Endothelial cell of umbilical vein (primary cell): ENCODE measurements at regions not wholly inside any gene's neighbourhood (a gene's known extent, or its start where the extent isn't known, plus 50 kb on each side); places are given as distances from the start of the nearest gene placed in this dataset.

Source experiments
- BruUV-seq: library from RNA; stranded (reverse); fragments of 400-500 nt; replicated peaks from 2 replicates; lab custom pipeline; 2021; lab: Mats Ljungman, UMichigan
- CTCF ChIA-PET: fragments of 300-600, 350-600 bp; sonication (Branson Sonifier 250); formaldehyde crosslinking; loops from one replicate; lab custom pipeline; 2021; ENCODE audit warnings: antibody characterized with exemption, inconsistent platforms; lab: Charles Lee
- POLR2A ChIA-PET: fragments of 300-600, 350-600 bp; sonication (Branson Sonifier 250); formaldehyde crosslinking; loops from one replicate; lab custom pipeline; 2021; ENCODE audit warnings: antibody characterized with exemption, inconsistent platforms; lab: Charles Lee
- DNase-seq: peaks from one replicate; pipeline ENCODE4 v3.0.0-alpha.2; 2011; ENCODE audit warnings: low read depth, low spot score
- FAIRE-seq: peaks from 2 replicates; lab custom pipeline; 2011; peaks lifted over from hg19 to GRCh38; lab: Jason Lieb, UNC
- H2AFZ ChIP-seq: 2 replicates; pipeline ENCODE4 v1.6.0; 2012; ENCODE audit warnings: low read depth, low read length, control low read depth, inconsistent platforms
- H3K27ac ChIP-seq: 2 replicates; pipeline ENCODE4 v1.5.1; 2011; ENCODE audit warnings: low read depth, mild to moderate bottlenecking, control low read depth, low read length, moderate library complexity; ENCODE audit not compliant: insufficient read depth
- H3K27me3 ChIP-seq, 2 experiments: 2 replicates each; pipeline versions ENCODE4 v1.6.0 to v1.6.1; 2011; ENCODE audit warnings: low read length in 2 of 2, mixed read lengths in 1 of 2; ENCODE audit not compliant: control insufficient read depth in 2 of 2, insufficient read depth in 2 of 2
- H3K36me3 ChIP-seq, 2 experiments: 2 replicates in 1 of 2; 3 replicates in 1 of 2; pipeline ENCODE4 v1.5.1; 2011; ENCODE audit warnings: low read length in 2 of 2, mild to moderate bottlenecking in 1 of 2, moderate library complexity in 1 of 2; ENCODE audit not compliant: control insufficient read depth in 2 of 2, insufficient read depth in 2 of 2; ENCODE audit errors: extremely low read depth in 1 of 2
- H3K4me1 ChIP-seq: 3 replicates; pipeline ENCODE4 v1.5.1; 2011; ENCODE audit warnings: mild to moderate bottlenecking, low read length; ENCODE audit not compliant: control insufficient read depth, insufficient read depth; ENCODE audit errors: extremely low read depth
- H3K4me2 ChIP-seq: 2 replicates; pipeline ENCODE4 v1.6.1; 2011; ENCODE audit warnings: low read length, control low read depth, mixed read lengths; ENCODE audit not compliant: insufficient read depth
- H3K4me3 ChIP-seq, 3 experiments: fragments of 200-600 bp in 1 of 3; sonication (generic), shearing (Covaris generic) in 1 of 3; replicated peaks in 1 of 3; 2 replicates each; pipeline ENCODE4 v1.5.1; 2011 to 2016; ENCODE audit warnings: control low read depth in 3 of 3, low read length in 3 of 3, mild to moderate bottlenecking in 2 of 3, inconsistent platforms in 1 of 3, low read depth in 1 of 3, moderate library complexity in 1 of 3; ENCODE audit not compliant: insufficient read depth in 1 of 3
- H3K79me2 ChIP-seq: 2 replicates; pipeline ENCODE4 v1.6.0; 2012; ENCODE audit warnings: low read length, inconsistent platforms; ENCODE audit not compliant: control insufficient read depth, insufficient read depth
- H3K9ac ChIP-seq: replicated peaks from 2 replicates; pipeline ENCODE3; 2011; ENCODE audit warnings: low read length, control low read depth; ENCODE audit not compliant: insufficient read depth; ENCODE audit errors: extremely low read depth
- H3K9me1 ChIP-seq: replicated peaks from 3 replicates; pipeline ENCODE4 v1.6.0; 2011; ENCODE audit warnings: mild to moderate bottlenecking, low read length; ENCODE audit not compliant: control insufficient read depth, insufficient read depth; ENCODE audit errors: extremely low read depth
- H3K9me3 ChIP-seq: replicated peaks from 2 replicates; pipeline ENCODE4 v1.5.1; 2012; ENCODE audit warnings: low read length, inconsistent platforms; ENCODE audit not compliant: control insufficient read depth, insufficient read depth
- H4K20me1 ChIP-seq: replicated peaks from 2 replicates; pipeline ENCODE3; 2011; ENCODE audit warnings: mild to moderate bottlenecking, low read length; ENCODE audit not compliant: control insufficient read depth, insufficient read depth; ENCODE audit errors: extremely low read depth
- CTCF ChIP-seq, 2 donors: IDR thresholded peaks; 1 replicate in 1 of 2; 2 replicates in 1 of 2; pipeline ENCODE4 v1.5.1; 2011; ENCODE audit warnings: low read length in 2 of 2, mild to moderate bottlenecking in 2 of 2, moderate library complexity in 2 of 2, control low read depth in 1 of 2, inconsistent platforms in 1 of 2, low read depth in 1 of 2; ENCODE audit not compliant: insufficient read depth in 1 of 2; ENCODE audit errors: extremely low read depth in 1 of 2
- EZH2 ChIP-seq: IDR thresholded peaks from 2 replicates; pipeline ENCODE4 v1.6.1; 2012; ENCODE audit warnings: borderline replicate concordance, low read depth, mild to moderate bottlenecking, moderate library complexity, low read length, inconsistent platforms; ENCODE audit not compliant: severe bottlenecking
- FOS ChIP-seq: IDR thresholded peaks from 2 replicates; pipeline ENCODE4 v1.6.1; 2011; ENCODE audit warnings: mild to moderate bottlenecking, low read length, moderate library complexity, borderline replicate concordance; ENCODE audit not compliant: insufficient read depth
- GATA2 ChIP-seq: IDR thresholded peaks from 2 replicates; pipeline ENCODE4 v1.7.0; 2011; ENCODE audit warnings: low read depth, mild to moderate bottlenecking, moderate library complexity, mixed read lengths, low read length; ENCODE audit not compliant: insufficient read length, insufficient read depth
- JUN ChIP-seq: IDR thresholded peaks from 2 replicates; pipeline ENCODE4 v1.6.1; 2011; ENCODE audit warnings: borderline replicate concordance, low read depth; ENCODE audit not compliant: insufficient read length, insufficient read depth
- MYC ChIP-seq: IDR thresholded peaks from one replicate; pipeline ENCODE4 v1.6.1; 2011; ENCODE audit warnings: mild to moderate bottlenecking, low read depth, low read length
- POLR2A ChIP-seq: IDR thresholded peaks from 2 replicates; pipeline ENCODE4 v1.6.1; 2012; ENCODE audit warnings: low read depth, mild to moderate bottlenecking, control low read depth, low read length
- POLR2AphosphoS5 ChIP-seq: IDR thresholded peaks from 2 replicates; pipeline ENCODE4 v1.6.1; 2012; ENCODE audit warnings: low read depth, mild to moderate bottlenecking, control low read depth, low read length, moderate library complexity; ENCODE audit not compliant: insufficient read depth
- dilution Hi-C: fragments of 300-500 bp; cut with MboI; formaldehyde crosslinking; loops from one replicate; pipeline ENCODE4 v1.15.0; 2019; ENCODE audit warnings: low sequenced_read_pairs; ENCODE audit not compliant: extremely low pct_ligation_motif_present
- intact Hi-C: fragments of 100-400 bp; cut with micrococcal nuclease; formaldehyde crosslinking; loops from one replicate; pipeline ENCODE4 v1.10.0; 2022
- TF ChIP-seq, protein P1 (sequence below): IDR thresholded peaks from 2 replicates; pipeline ENCODE4 v1.6.1; 2011; ENCODE audit not compliant: insufficient read depth, insufficient read length

GRCh38 chr6:157763904-157764177, 59.2 kb upstream of the SNX9 start:
- CTCF ChIA-PET, result interaction anchor here (0.9 to 10.6 kb wide), 6 partner anchors 8 to 449 kb away, joined by 3 to 235 read pairs (median 4); no protein-coding TSS in a partner anchor
- TF ChIP-seq JUN (no peak), EZH2 (no peak), GATA2 (no peak), POLR2A (no peak), POLR2AphosphoS5 (no peak), CTCF (IDR thresholded peaks at IDR 0.05; ENCODE audit: extremely low read depth in 1 of 2, insufficient read depth in 1 of 2, low read depth in 1 of 2, low read length in 2 of 2) (no peak), MYC (no peak), FOS (no peak)
- TF ChIP-seq, protein P1, sequence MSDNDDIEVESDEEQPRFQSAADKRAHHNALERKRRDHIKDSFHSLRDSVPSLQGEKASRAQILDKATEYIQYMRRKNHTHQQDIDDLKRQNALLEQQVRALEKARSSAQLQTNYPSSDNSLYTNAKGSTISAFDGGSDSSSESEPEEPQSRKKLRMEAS, result no peak
- Histone ChIP-seq H4K20me1 (no peaks in the 10 kb centered on the region), H3K9me1 (no peaks in the 10 kb centered on the region), H3K4me2 (peak overlapping the region; percentile 84), H3K79me2 (no peaks in the 10 kb centered on the region), H3K4me1 (peaks cover 52% of the 10 kb centered on the region), H3K27me3 (no peaks in the 10 kb centered on the region), H3K4me3 (peak overlapping the region in 1 of 3 experiments; percentile 4), H3K9me3 (no peaks in the 10 kb centered on the region), H3K27ac (peak overlapping the region; percentile 97), H2AFZ (no peak overlapping the region), H3K9ac (peak overlapping the region; percentile 79), H3K36me3 (no peaks in the 10 kb centered on the region)
- FAIRE-seq, result no peak
- intact Hi-C loops, result loop anchor here (1.0 to 5.0 kb wide), 7 partner anchors 60 to 793 kb away; partner anchors contain the start of gene SYNJ2
- no peak for DNase-seq
- TSS peak; percentile 98 for BruUV-seq
- POLR2A ChIA-PET, result interaction anchor here (1.2 to 1.8 kb wide), 2 partner anchors 70 to 81 kb away, joined by 3 to 5 read pairs; no protein-coding TSS in a partner anchor
- dilution Hi-C loops, result no loop called here
